ENCODE measurements at regions not wholly inside any gene's neighbourhood (a gene's known extent, or its start where the extent isn't known, plus 50 kb on each side); places are given as distances from the start of the nearest gene placed in this dataset.

GRCh38 chr3:178318340-178318739 lies 217.9 kb upstream of the KCNMB2 start:
- no peak for TF ChIP-seq CTCF (IDR thresholded peaks at IDR 0.05; ENCODE audit: low read depth, low read length, missing control alignments)
- no peak overlapping the region for H3K4me3 ChIP-seq (replicated peaks; ENCODE audit: low read depth, low read length)
- DNase-seq (ENCODE audit: extremely low read depth, low read depth) = no peak

GRCh38 chr3:178318941-178319816 lies 217.1 kb upstream of the KCNMB2 start:
- DNase-seq (ENCODE audit: extremely low read depth, low read depth) = no peak
- H3K4me3 ChIP-seq (replicated peaks; ENCODE audit: low read depth, low read length) = no peak overlapping the region
- no peak for TF ChIP-seq CTCF (IDR thresholded peaks at IDR 0.05; ENCODE audit: low read depth, low read length, missing control alignments)

- no peak for DNase-seq (ENCODE audit: extremely low read depth, low read depth)
- no peak overlapping the region for H3K4me3 ChIP-seq (replicated peaks; ENCODE audit: low read depth, low read length)
- TF ChIP-seq CTCF (IDR thresholded peaks at IDR 0.05; ENCODE audit: low read depth, low read length, missing control alignments) = no peak
Measured at GRCh38 chr3:178320456-178321351, 215.5 kb upstream of the KCNMB2 start.

- no peak for TF ChIP-seq CTCF (IDR thresholded peaks at IDR 0.05; ENCODE audit: low read depth, low read length, missing control alignments)
- DNase-seq (ENCODE audit: extremely low read depth, low read depth) = no peak
- H3K4me3 ChIP-seq (replicated peaks; ENCODE audit: low read depth, low read length) = no peak overlapping the region
Measured at GRCh38 chr3:178324356-178324755, 211.9 kb upstream of the KCNMB2 start.

- no peak overlapping the region for H3K4me3 ChIP-seq (replicated peaks; ENCODE audit: low read depth, low read length)
- peak; percentile 28 for TF ChIP-seq CTCF (IDR thresholded peaks at IDR 0.05; ENCODE audit: low read depth, low read length, missing control alignments)
- no peak for DNase-seq (ENCODE audit: extremely low read depth, low read depth)
Measured at GRCh38 chr3:178325330-178325729, 210.9 kb upstream of the KCNMB2 start.

GRCh38 chr3:178329936-178330335 lies 206.3 kb upstream of the KCNMB2 start:
- TF ChIP-seq CTCF (IDR thresholded peaks at IDR 0.05; ENCODE audit: low read depth, low read length, missing control alignments) = no peak
- no peak for DNase-seq (ENCODE audit: extremely low read depth, low read depth)
- H3K4me3 ChIP-seq (replicated peaks; ENCODE audit: low read depth, low read length) = no peak overlapping the region

Measured in HFF-Myc (cell line).